GM18520 (cell line): ENCODE measurements at regions not wholly inside any gene's neighbourhood (a gene's known extent, or its start where the extent isn't known, plus 50 kb on each side); places are given as distances from the start of the nearest gene placed in this dataset.

Experiments used
- ATAC-seq: cut with Tn5 transposase; IDR thresholded peaks from one replicate; pipeline ENCODE4 v1.9.1; 2021; ENCODE audit not compliant: unreplicated experiment

- no peak for ATAC-seq
These were observed 118.1 kb upstream of the MGAT5 start for GRCh38 chr2:134135793-134136192.

- no peak for ATAC-seq
These were observed 117.1 kb upstream of the MGAT5 start for GRCh38 chr2:134136731-134137130.

- ATAC-seq = no peak
These were observed 116.7 kb upstream of the MGAT5 start for GRCh38 chr2:134137182-134137611.

GRCh38 chr2:134138115-134138514, 115.8 kb upstream of the MGAT5 start:
- no peak for ATAC-seq

- no peak for ATAC-seq
These were observed 114.3 kb upstream of the MGAT5 start for GRCh38 chr2:134139611-134140010.

GRCh38 chr2:134140251-134140661, 113.6 kb upstream of the MGAT5 start:
- ATAC-seq = no peak

- no peak for ATAC-seq
These were observed 112.1 kb upstream of the MGAT5 start for GRCh38 chr2:134141598-134142340.

GRCh38 chr2:134142341-134142738, 111.5 kb upstream of the MGAT5 start:
- no peak for ATAC-seq

GRCh38 chr2:134142903-134143302, 111.0 kb upstream of the MGAT5 start:
- no peak for ATAC-seq

- no peak for ATAC-seq
These were observed 110.3 kb upstream of the MGAT5 start for GRCh38 chr2:134143568-134143967.

GRCh38 chr2:134144081-134144596, 109.7 kb upstream of the MGAT5 start:
- no peak for ATAC-seq

GRCh38 chr2:134144651-134145050, 109.2 kb upstream of the MGAT5 start:
- no peak for ATAC-seq

GRCh38 chr2:134145519-134145918, 108.4 kb upstream of the MGAT5 start:
- no peak for ATAC-seq

- ATAC-seq = no peak
These were observed 107.7 kb upstream of the MGAT5 start for GRCh38 chr2:134146161-134146560.

GRCh38 chr2:134146620-134147019, 107.3 kb upstream of the MGAT5 start:
- ATAC-seq = no peak

GRCh38 chr2:134148172-134148571, 105.7 kb upstream of the MGAT5 start:
- no peak for ATAC-seq

GRCh38 chr2:134148843-134149472, 104.9 kb upstream of the MGAT5 start:
- ATAC-seq = no peak

- ATAC-seq = no peak
These were observed 104.0 kb upstream of the MGAT5 start for GRCh38 chr2:134149904-134150303.

GRCh38 chr2:134150760-134151159, 103.1 kb upstream of the MGAT5 start:
- ATAC-seq = no peak

- no peak for ATAC-seq
These were observed 101.5 kb upstream of the MGAT5 start for GRCh38 chr2:134152045-134153010.

GRCh38 chr2:134153294-134153880, 100.5 kb upstream of the MGAT5 start:
- ATAC-seq = no peak
